Spinal cord (tissue), 9 donors: ENCODE measurements at regions not wholly inside any gene's neighbourhood (a gene's known extent, or its start where the extent isn't known, plus 50 kb on each side); places are given as distances from the start of the nearest gene placed in this dataset.
A peak's percentile ranks its signal among the peaks of the same experiment; 100 is the strongest.
"Not testable (repeated sequence)": the region's sequence is repeated elsewhere in the genome, so short reads cannot be mapped to it uniquely, and the experiment has no call there.

Experiments used
- DNase-seq, 6 donors: peaks; one replicate each; pipeline versions ENCODE4 v3.0.0 to v3.0.0-alpha.2; 2013 to 2015; ENCODE audit warnings: low spot score in 6 of 6, low read depth in 4 of 6
- H3K27ac ChIP-seq: one replicate; pipeline ENCODE4 v1.5.1; 2013; ENCODE audit warnings: low read depth, low read length, control low read depth
- H3K27me3 ChIP-seq: one replicate; pipeline ENCODE4 v1.6.1; 2013; ENCODE audit warnings: low read length; ENCODE audit not compliant: control insufficient read depth, insufficient read depth
- H3K36me3 ChIP-seq: one replicate; pipeline ENCODE4 v1.6.1; 2013; ENCODE audit warnings: low read length; ENCODE audit not compliant: control insufficient read depth, insufficient read depth
- H3K4me1 ChIP-seq: one replicate; pipeline ENCODE4 v1.6.1; 2013; ENCODE audit warnings: low read length; ENCODE audit not compliant: control insufficient read depth, insufficient read depth
- H3K4me3 ChIP-seq: one replicate; pipeline ENCODE4 v1.5.1; 2013; ENCODE audit warnings: low read depth, low read length, control low read depth
- H3K9me3 ChIP-seq: one replicate; pipeline ENCODE4 v1.6.1; 2013; ENCODE audit warnings: low read length; ENCODE audit not compliant: control insufficient read depth, insufficient read depth
- WGBS: methylation state at CpG from one replicate; pipeline ENCODE4 v1.1.5; 2013; ENCODE audit warnings: missing lambda C conversion rate; ENCODE audit not compliant: insufficient coverage; 5-methylcytosine and 5-hydroxymethylcytosine counted together
- donor health status: healthy.

DNA sequence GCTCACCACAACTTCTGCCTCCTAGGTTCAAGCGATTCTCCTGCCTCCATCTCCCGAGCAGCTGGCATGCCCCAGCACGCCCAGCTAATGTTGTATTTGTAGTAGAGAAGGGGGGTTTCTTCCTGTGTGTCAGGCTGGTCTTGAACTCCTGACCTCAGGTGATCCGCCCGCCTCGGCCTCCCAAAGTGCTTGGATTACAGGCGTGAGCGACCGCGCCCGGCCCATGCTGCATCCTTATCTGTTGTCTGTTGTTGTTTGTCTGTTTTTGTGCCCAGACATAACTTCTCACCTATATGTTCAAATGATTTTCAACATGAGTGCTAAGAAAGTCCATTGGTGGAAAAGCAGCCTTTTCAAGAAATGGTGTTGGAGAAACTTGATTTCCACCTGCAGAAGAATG, 113.0 kb upstream of the HMX1 start:
- 89% methylated on average over 3 of the region's 11 CpGs for WGBS
- not testable (repeated sequence) for H3K27ac ChIP-seq, H3K4me3 ChIP-seq, H3K27me3 ChIP-seq, DNase-seq, H3K9me3 ChIP-seq, H3K4me1 ChIP-seq, H3K36me3 ChIP-seq

DNA sequence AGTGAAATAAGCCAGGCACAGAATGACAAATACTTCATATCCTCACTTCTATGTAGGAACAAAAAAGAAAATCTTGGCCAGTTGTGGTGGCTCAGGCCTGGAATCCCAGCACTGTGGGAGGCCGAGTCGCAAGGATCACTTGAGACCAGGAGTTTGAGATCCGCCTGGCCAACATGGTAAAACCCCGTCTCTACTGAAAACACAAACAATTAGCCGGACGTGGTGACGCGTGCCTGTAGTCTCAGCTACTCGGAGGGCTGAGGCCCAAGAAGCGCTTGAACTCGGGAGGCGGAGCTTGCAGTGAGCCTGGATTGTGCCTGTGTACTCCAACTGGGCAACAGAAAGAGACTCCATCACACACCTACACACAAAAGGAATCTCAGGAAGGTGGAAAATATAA, 112.3 kb upstream of the HMX1 start:
- DNase-seq, H3K9me3 ChIP-seq, H3K36me3 ChIP-seq, H3K4me1 ChIP-seq, H3K4me3 ChIP-seq, H3K27ac ChIP-seq, H3K27me3 ChIP-seq: not testable (repeated sequence)
- WGBS: 96% methylated on average over 3 of the region's 12 CpGs

DNA sequence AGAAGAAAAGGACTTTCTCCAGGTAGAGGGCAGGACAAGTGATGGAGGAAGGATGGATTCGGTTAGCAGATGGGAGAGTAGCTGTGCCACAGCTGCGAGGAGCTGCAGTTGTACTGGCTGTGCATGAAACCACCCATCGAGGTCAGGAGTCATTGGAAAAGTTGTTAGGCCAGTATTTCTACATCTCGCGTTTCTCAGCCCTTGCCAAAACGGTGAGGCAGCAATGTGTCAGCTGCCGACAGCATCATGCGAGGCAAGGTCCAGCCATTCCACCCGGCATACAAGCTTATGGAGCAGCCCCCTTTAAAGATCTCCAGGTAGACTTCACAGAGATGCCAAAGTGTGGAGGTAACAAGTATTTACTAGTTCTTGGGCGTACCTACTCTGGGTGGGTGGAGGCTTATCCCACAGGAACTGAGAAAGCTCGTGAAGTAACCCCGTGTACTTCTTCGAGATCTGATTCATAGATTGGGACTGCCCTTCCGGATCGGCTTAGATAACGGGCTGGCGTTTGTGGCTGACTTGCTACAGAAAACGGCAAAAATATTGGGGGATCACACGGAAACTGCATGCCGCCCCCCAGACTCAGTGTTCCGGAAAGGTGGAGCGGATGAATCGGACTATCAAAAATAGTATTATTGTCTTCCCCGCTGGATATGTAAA, 105.0 kb upstream of the HMX1 start:
- H3K9me3 ChIP-seq, H3K4me3 ChIP-seq, DNase-seq, H3K27ac ChIP-seq, H3K4me1 ChIP-seq, H3K36me3 ChIP-seq, H3K27me3 ChIP-seq: not testable (repeated sequence)
- WGBS: 90% methylated on average over 22 of the region's 24 CpGs

- no CpG with 5 or more reads among the region's 7 CpGs for WGBS
- not testable (repeated sequence) for H3K9me3 ChIP-seq, H3K4me3 ChIP-seq, H3K27me3 ChIP-seq, DNase-seq, H3K27ac ChIP-seq, H3K36me3 ChIP-seq, H3K4me1 ChIP-seq
Observed at GRCh38 chr4:8972635-8973034, 101.0 kb upstream of the HMX1 start.

DNA sequence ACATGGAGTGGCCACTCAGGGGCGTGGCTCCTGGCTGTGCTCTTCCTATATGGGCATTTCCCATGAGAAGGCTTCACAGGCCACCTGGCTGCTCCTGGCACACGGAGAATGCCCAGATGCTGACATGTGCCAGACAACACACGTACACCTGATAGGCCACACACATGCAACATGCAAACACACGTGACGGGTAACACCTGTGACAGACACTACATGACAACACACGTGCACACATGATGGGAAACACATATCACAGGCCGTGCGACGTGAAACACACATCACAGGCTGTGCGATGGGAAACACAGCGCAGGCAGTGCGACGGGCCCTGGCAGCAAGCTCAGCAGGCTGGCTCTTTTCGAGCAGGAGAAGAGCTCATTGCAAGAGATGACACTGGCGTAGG, 94.3 kb upstream of the HMX1 start:
- not testable (repeated sequence) for H3K36me3 ChIP-seq, H3K27ac ChIP-seq, H3K4me3 ChIP-seq, H3K4me1 ChIP-seq, H3K27me3 ChIP-seq, DNase-seq, H3K9me3 ChIP-seq
- 94% methylated on average over 9 of the region's 15 CpGs for WGBS

DNA sequence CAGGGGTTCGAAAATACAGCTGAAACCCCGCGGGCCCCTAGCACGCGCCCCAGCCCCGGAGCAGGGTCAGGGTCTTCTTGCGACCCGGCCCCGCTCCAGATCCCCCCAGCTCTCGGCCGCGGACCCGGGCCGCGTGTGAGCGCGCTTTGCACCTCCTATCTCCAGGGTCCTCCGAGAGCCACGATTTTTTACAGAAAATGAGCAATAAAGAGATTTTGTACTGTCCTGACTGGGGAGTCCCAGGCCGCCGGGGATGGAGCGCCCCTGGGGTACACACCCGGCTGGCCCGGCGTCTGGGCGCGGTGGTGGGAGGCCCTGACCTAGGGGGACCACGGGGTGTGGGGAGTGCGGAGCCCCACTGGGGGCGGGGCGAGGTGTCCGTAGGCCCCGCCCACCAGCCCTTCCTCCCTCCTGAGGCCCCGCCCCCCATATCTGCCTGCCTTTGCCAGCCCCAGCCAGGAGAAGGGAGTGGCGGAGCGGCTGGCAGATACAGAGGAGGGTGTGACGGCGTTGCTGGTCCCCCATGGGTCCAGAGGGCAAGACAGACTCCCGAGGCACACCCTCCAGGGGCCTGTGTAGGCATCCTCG, 92.7 kb upstream of the HMX1 start:
- not testable (repeated sequence) for H3K27me3 ChIP-seq

DNA sequence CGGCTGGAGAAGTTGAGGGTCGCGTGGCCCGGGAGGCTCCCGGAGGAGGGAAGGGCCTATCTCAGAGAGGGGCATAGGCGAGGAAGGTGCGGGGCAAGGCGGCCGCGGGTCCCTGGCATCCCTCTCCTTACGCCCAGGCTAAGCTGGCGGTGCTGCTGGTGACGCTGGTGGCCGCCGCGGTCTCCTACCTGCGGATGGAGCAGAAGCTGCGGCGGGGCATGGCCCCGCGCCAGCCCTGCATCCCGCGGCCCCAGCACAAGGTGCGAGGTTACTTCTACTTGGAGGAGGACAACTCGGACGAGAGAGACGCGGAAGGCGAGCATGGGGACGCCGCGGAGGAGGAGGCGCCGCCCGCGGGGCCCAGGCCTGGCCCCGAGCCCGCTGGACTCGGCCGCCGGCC, 91.9 kb upstream of the HMX1 start:
- H3K27me3 ChIP-seq, H3K36me3 ChIP-seq, H3K27ac ChIP-seq, H3K9me3 ChIP-seq, DNase-seq, H3K4me3 ChIP-seq, H3K4me1 ChIP-seq: not testable (repeated sequence)
- WGBS: 1% methylated on average over 40 of the region's 41 CpGs

More for the DNA sequence above, 92.7 kb upstream of the HMX1 start:
- DNase-seq: peak in 2 of 6 donors; percentile 3 to 44
- not testable (repeated sequence) for H3K27ac ChIP-seq, H3K4me1 ChIP-seq, H3K9me3 ChIP-seq, H3K36me3 ChIP-seq, H3K4me3 ChIP-seq
- WGBS: 3% methylated on average over 19 of the region's 40 CpGs

- H3K9me3 ChIP-seq, H3K27ac ChIP-seq, H3K27me3 ChIP-seq, H3K4me1 ChIP-seq, H3K4me3 ChIP-seq, H3K36me3 ChIP-seq: not testable (repeated sequence)
- DNase-seq: peak; percentile 4 to 88 (median 38)
- WGBS: 3% methylated on average over 6 of the region's 11 CpGs
Observed at GRCh38 chr4:8961343-8961742, 89.7 kb upstream of the HMX1 start.

DNA sequence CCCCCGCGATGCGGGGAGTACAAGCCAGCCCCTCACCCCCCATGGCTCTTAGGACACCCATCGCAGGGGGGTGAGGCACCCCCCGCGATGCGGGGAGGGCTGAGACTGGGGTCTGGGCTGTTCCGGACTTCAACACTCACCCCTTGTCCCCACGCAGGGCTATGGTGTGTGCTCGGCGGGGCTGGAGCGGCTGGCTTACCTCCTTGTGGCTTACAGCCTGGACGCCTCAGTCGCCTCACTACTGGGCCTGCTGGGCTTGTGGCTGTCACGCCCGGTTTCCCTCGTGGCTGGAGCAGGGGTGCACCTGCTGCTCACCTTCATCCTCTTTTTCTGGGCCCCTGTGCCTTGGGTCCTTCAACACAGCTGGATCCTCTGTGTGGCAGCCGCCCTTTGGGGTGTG, 87.8 kb upstream of the HMX1 start:
- H3K27me3 ChIP-seq, H3K36me3 ChIP-seq, H3K4me1 ChIP-seq, H3K27ac ChIP-seq, H3K9me3 ChIP-seq, H3K4me3 ChIP-seq, DNase-seq: not testable (repeated sequence)
- 75% methylated on average over 14 of the region's 18 CpGs for WGBS

- not testable (repeated sequence) for H3K36me3 ChIP-seq, H3K4me1 ChIP-seq, DNase-seq, H3K27ac ChIP-seq, H3K27me3 ChIP-seq, H3K9me3 ChIP-seq, H3K4me3 ChIP-seq
- WGBS: 91% methylated on average over 12 of the region's 16 CpGs
Observed at GRCh38 chr4:8954001-8954400, 82.4 kb upstream of the HMX1 start.
